Osteoblast (primary cell): ENCODE measurements at regions not wholly inside any gene's neighbourhood (a gene's known extent, or its start where the extent isn't known, plus 50 kb on each side); places are given as distances from the start of the nearest gene placed in this dataset.

Source experiments
- DNase-seq: peaks from one replicate; pipeline ENCODE4 v3.0.0; 2011; ENCODE audit warnings: low spot score, mixed read lengths; ENCODE audit not compliant: insufficient read length; ENCODE audit errors: missing footprints
- H2AFZ ChIP-seq: 2 replicates; pipeline ENCODE4 v1.6.0; 2011; ENCODE audit warnings: mild to moderate bottlenecking, low read length
- H3K27ac ChIP-seq: 2 replicates; pipeline ENCODE4 v1.5.1; 2011; ENCODE audit warnings: mild to moderate bottlenecking, low read depth, low read length, moderate library complexity
- H3K27me3 ChIP-seq: 2 replicates; pipeline ENCODE4 v1.6.0; 2012; ENCODE audit warnings: mild to moderate bottlenecking, control low read depth, inconsistent platforms, low read length, moderate library complexity; ENCODE audit not compliant: insufficient read depth
- H3K36me3 ChIP-seq: 2 replicates; pipeline ENCODE4 v1.5.1; 2011; ENCODE audit warnings: mild to moderate bottlenecking, low read length, control low read depth, moderate library complexity; ENCODE audit not compliant: insufficient read depth
- H3K4me1 ChIP-seq: 2 replicates; pipeline ENCODE4 v1.5.1; 2011; ENCODE audit warnings: mild to moderate bottlenecking, low read length, control low read depth, moderate library complexity; ENCODE audit not compliant: insufficient read depth
- H3K4me2 ChIP-seq: 2 replicates; pipeline ENCODE4 v1.6.0; 2011; ENCODE audit warnings: mild to moderate bottlenecking, low read length; ENCODE audit not compliant: insufficient read depth
- H3K4me3 ChIP-seq: fragments of 200-600 bp; sonication (generic); 3 replicates; pipeline ENCODE4 v1.5.1; 2012; ENCODE audit warnings: mild to moderate bottlenecking, low read length, inconsistent platforms; ENCODE audit not compliant: insufficient read depth
- H3K79me2 ChIP-seq: 2 replicates; pipeline ENCODE4 v1.6.0; 2012; ENCODE audit warnings: mild to moderate bottlenecking, low read length, control low read depth, inconsistent platforms; ENCODE audit not compliant: insufficient read depth
- H3K9me3 ChIP-seq: 2 replicates; pipeline ENCODE4 v1.5.1; 2011; ENCODE audit warnings: low read depth, low read length, control low read depth
- H4K20me1 ChIP-seq: 2 replicates; pipeline ENCODE4 v1.6.0; 2012; ENCODE audit warnings: mild to moderate bottlenecking, low read length, control low read depth; ENCODE audit not compliant: insufficient read depth
- TF ChIP-seq, protein P1 (sequence below): IDR thresholded peaks from 2 replicates; pipeline ENCODE4 v1.5.1; 2011; ENCODE audit warnings: mild to moderate bottlenecking, low read depth, low read length, moderate library complexity; ENCODE audit errors: extremely low read depth

GRCh38 chr6:115411756-115412155 lies 648.9 kb downstream of the FRK start:
- Histone ChIP-seq H3K27ac (no peak overlapping the region), H3K9me3 (peaks cover 3% of the 10 kb centered on the region), H2AFZ (no peak overlapping the region), H3K4me2 (no peak overlapping the region), H3K4me1 (no peaks in the 10 kb centered on the region), H3K4me3 (no peak overlapping the region), H3K27me3 (no peaks in the 10 kb centered on the region), H4K20me1 (no peaks in the 10 kb centered on the region), H3K79me2 (no peaks in the 10 kb centered on the region), H3K36me3 (no peaks in the 10 kb centered on the region)
- TF ChIP-seq, protein P1, sequence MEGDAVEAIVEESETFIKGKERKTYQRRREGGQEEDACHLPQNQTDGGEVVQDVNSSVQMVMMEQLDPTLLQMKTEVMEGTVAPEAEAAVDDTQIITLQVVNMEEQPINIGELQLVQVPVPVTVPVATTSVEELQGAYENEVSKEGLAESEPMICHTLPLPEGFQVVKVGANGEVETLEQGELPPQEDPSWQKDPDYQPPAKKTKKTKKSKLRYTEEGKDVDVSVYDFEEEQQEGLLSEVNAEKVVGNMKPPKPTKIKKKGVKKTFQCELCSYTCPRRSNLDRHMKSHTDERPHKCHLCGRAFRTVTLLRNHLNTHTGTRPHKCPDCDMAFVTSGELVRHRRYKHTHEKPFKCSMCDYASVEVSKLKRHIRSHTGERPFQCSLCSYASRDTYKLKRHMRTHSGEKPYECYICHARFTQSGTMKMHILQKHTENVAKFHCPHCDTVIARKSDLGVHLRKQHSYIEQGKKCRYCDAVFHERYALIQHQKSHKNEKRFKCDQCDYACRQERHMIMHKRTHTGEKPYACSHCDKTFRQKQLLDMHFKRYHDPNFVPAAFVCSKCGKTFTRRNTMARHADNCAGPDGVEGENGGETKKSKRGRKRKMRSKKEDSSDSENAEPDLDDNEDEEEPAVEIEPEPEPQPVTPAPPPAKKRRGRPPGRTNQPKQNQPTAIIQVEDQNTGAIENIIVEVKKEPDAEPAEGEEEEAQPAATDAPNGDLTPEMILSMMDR, result no peak
- DNase-seq, result no peak

GRCh38 chr6:115404446-115404845 lies 656.2 kb downstream of the FRK start:
- Histone ChIP-seq H3K36me3 (no peaks in the 10 kb centered on the region), H3K4me3 (no peak overlapping the region), H2AFZ (no peak overlapping the region), H3K79me2 (no peaks in the 10 kb centered on the region), H3K9me3 (no peaks in the 10 kb centered on the region), H3K27me3 (no peaks in the 10 kb centered on the region), H3K27ac (no peak overlapping the region), H3K4me1 (no peaks in the 10 kb centered on the region), H4K20me1 (no peaks in the 10 kb centered on the region), H3K4me2 (no peak overlapping the region)
- DNase-seq, result no peak
- TF ChIP-seq, protein P1, result no peak

- H3K9me3 ChIP-seq, result peaks cover 2% of the 10 kb centered on the region
- no peak overlapping the region for H3K4me3 ChIP-seq
- DNase-seq, result no peak
- H4K20me1 ChIP-seq, result no peaks in the 10 kb centered on the region
- H2AFZ ChIP-seq, result no peak overlapping the region
- H3K27me3 ChIP-seq, result no peaks in the 10 kb centered on the region
- no peaks in the 10 kb centered on the region for H3K36me3 ChIP-seq
- TF ChIP-seq, protein P1, result no peak
- no peaks in the 10 kb centered on the region for H3K79me2 ChIP-seq
- H3K4me1 ChIP-seq, result no peaks in the 10 kb centered on the region
- H3K27ac ChIP-seq, result no peak overlapping the region
- no peak overlapping the region for H3K4me2 ChIP-seq
These were observed 662.1 kb downstream of the FRK start for GRCh38 chr6:115398607-115399006.

DNA sequence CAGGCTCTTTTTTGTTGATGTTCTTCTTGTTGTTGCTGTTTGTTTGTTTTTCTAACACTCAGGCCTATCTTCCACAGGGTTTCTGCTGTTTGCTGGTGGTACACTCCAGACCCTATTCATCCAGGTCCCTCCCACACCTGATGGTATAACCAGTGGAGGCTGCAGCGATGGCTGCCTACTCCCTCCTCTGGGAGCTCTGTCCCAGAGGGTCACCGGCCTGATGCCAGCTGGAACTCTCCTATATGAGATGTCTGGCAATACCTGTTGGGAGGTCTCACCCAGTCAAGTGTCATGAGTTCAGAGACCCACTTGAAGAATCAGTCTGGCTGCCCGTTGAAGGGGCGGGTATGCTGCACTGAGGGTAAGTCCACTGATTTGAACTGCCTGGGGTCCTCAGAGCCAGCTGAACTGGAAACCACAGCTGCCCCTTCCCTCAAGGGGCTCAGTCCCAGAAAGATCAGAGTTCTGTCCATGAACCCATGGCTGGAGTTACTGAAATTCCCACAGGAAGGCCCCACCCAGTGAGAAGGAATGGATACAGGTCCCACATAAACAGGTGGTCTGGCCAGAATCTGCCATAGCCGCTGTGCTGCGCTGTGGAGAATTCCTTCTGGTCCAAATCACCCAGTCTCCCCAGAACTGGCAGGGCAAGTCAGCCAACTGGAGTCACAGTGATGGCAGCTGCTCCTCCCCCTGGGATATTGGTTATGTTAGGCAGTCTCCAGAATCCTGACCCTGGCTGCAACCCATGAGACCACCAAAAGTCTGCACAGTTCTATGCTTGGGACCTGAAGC lies 664.4 kb downstream of the FRK start:
- peaks cover 2% of the 10 kb centered on the region for H3K9me3 ChIP-seq
- H3K4me3 ChIP-seq, result no peak overlapping the region
- H3K36me3 ChIP-seq, result no peaks in the 10 kb centered on the region

More for the DNA sequence above, 664.4 kb downstream of the FRK start:
- TF ChIP-seq, protein P1, result no peak
- no peaks in the 10 kb centered on the region for H3K4me1 ChIP-seq
- H3K79me2 ChIP-seq, result no peaks in the 10 kb centered on the region
- H4K20me1 ChIP-seq, result no peaks in the 10 kb centered on the region
- no peak overlapping the region for H2AFZ ChIP-seq
- H3K27ac ChIP-seq, result no peak overlapping the region
- DNase-seq, result no peak
- no peaks in the 10 kb centered on the region for H3K27me3 ChIP-seq
- H3K4me2 ChIP-seq, result no peak overlapping the region
